ENCODE measurements at regions not wholly inside any gene's neighbourhood (a gene's known extent, or its start where the extent isn't known, plus 50 kb on each side); places are given as distances from the start of the nearest gene placed in this dataset.
"Not testable (repeated sequence)": the region's sequence is repeated elsewhere in the genome, so short reads cannot be mapped to it uniquely, and the experiment has no call there.

GRCh38 chr6:28800647-28801046 lies 123.1 kb downstream of the TRIM27 start:
- H3K4me1 ChIP-seq (ENCODE audit: control insufficient read depth in 1 of 2, insufficient read depth in 2 of 2, low read length in 2 of 2); H3K9me3 ChIP-seq (ENCODE audit: control insufficient read depth, low read length); H3K4me3 ChIP-seq (ENCODE audit: low read length in 2 of 2); H3K27ac ChIP-seq (ENCODE audit: low read depth in 1 of 2, low read length in 2 of 2); H3K36me3 ChIP-seq (ENCODE audit: control insufficient read depth in 1 of 2, insufficient read depth in 2 of 2, low read length in 1 of 2); ATAC-seq (ENCODE audit: low FRiP score); intact Hi-C loops (cut with DNase I); DNase-seq; H3K27me3 ChIP-seq (ENCODE audit: control insufficient read depth in 1 of 2, insufficient read depth in 2 of 2, low read length in 1 of 2): not testable (repeated sequence)
- WGBS, 2 donors: 77 to 87% methylated on average over 4 of the region's 4 CpGs

- H3K36me3 ChIP-seq (ENCODE audit: control insufficient read depth in 1 of 2, insufficient read depth in 2 of 2, low read length in 1 of 2): no peaks in the 10 kb centered on the region
- no peaks in the 10 kb centered on the region for H3K4me1 ChIP-seq (ENCODE audit: control insufficient read depth in 1 of 2, insufficient read depth in 2 of 2, low read length in 2 of 2)
- ATAC-seq (ENCODE audit: low FRiP score) (no peak), DNase-seq (no peak)
- intact Hi-C loops (cut with DNase I): no loop called here
- H3K27ac ChIP-seq (ENCODE audit: low read depth in 1 of 2, low read length in 2 of 2): no peak overlapping the region
- no peak overlapping the region for H3K4me3 ChIP-seq (ENCODE audit: low read length in 2 of 2)
- WGBS, 2 donors: 26 to 29% methylated on average over 25 of the region's 25 CpGs
- H3K27me3 ChIP-seq (ENCODE audit: control insufficient read depth in 1 of 2, insufficient read depth in 2 of 2, low read length in 1 of 2): no peaks in the 10 kb centered on the region
- peaks cover 1% of the 10 kb centered on the region for H3K9me3 ChIP-seq (ENCODE audit: control insufficient read depth, low read length)
These were observed 121.1 kb downstream of the TRIM27 start for GRCh38 chr6:28802417-28803336.

- H3K27ac ChIP-seq (ENCODE audit: low read depth in 1 of 2, low read length in 2 of 2): no peak overlapping the region
- H3K4me3 ChIP-seq (ENCODE audit: low read length in 2 of 2): no peak overlapping the region
- no peak for ATAC-seq (ENCODE audit: low FRiP score)
- no peak for DNase-seq
- no peaks in the 10 kb centered on the region for H3K4me1 ChIP-seq (ENCODE audit: control insufficient read depth in 1 of 2, insufficient read depth in 2 of 2, low read length in 2 of 2)
- peaks cover 1% of the 10 kb centered on the region for H3K9me3 ChIP-seq (ENCODE audit: control insufficient read depth, low read length)
- 4 to 6% methylated on average over 8 of the region's 8 CpGs for WGBS, 2 donors
- no peaks in the 10 kb centered on the region for H3K27me3 ChIP-seq (ENCODE audit: control insufficient read depth in 1 of 2, insufficient read depth in 2 of 2, low read length in 1 of 2)
- intact Hi-C loops (cut with DNase I): no loop called here
- H3K36me3 ChIP-seq (ENCODE audit: control insufficient read depth in 1 of 2, insufficient read depth in 2 of 2, low read length in 1 of 2): no peaks in the 10 kb centered on the region
These were observed 120.5 kb downstream of the TRIM27 start for GRCh38 chr6:28803337-28803709.

GRCh38 chr6:28807682-28808280 lies 116.0 kb downstream of the TRIM27 start:
- Histone ChIP-seq H3K27me3 (ENCODE audit: control insufficient read depth in 1 of 2, insufficient read depth in 2 of 2, low read length in 1 of 2) (peaks cover 0 to 2% of the 10 kb centered on the region in 2 donors), H3K9me3 (ENCODE audit: control insufficient read depth, low read length) (peaks cover 2% of the 10 kb centered on the region), H3K36me3 (ENCODE audit: control insufficient read depth in 1 of 2, insufficient read depth in 2 of 2, low read length in 1 of 2) (no peaks in the 10 kb centered on the region), H3K4me3 (ENCODE audit: low read length in 2 of 2) (no peak overlapping the region), H3K4me1 (ENCODE audit: control insufficient read depth in 1 of 2, insufficient read depth in 2 of 2, low read length in 2 of 2) (no peaks in the 10 kb centered on the region), H3K27ac (ENCODE audit: low read depth in 1 of 2, low read length in 2 of 2) (no peak overlapping the region)
- no peak for DNase-seq
- WGBS, 2 donors: 6 to 8% methylated on average over 12 of the region's 12 CpGs
- intact Hi-C loops (cut with DNase I): no loop called here
- no peak for ATAC-seq (ENCODE audit: low FRiP score)

GRCh38 chr6:28808383-28808782 lies 115.4 kb downstream of the TRIM27 start:
- H3K4me1 ChIP-seq (ENCODE audit: control insufficient read depth in 1 of 2, insufficient read depth in 2 of 2, low read length in 2 of 2): no peaks in the 10 kb centered on the region
- ATAC-seq (ENCODE audit: low FRiP score) (no peak), DNase-seq (no peak)
- H3K27me3 ChIP-seq (ENCODE audit: control insufficient read depth in 1 of 2, insufficient read depth in 2 of 2, low read length in 1 of 2): peaks cover 0 to 2% of the 10 kb centered on the region in 2 donors
- no peaks in the 10 kb centered on the region for H3K36me3 ChIP-seq (ENCODE audit: control insufficient read depth in 1 of 2, insufficient read depth in 2 of 2, low read length in 1 of 2)
- no peak overlapping the region for H3K27ac ChIP-seq (ENCODE audit: low read depth in 1 of 2, low read length in 2 of 2)
- H3K9me3 ChIP-seq (ENCODE audit: control insufficient read depth, low read length): peaks cover 2% of the 10 kb centered on the region
- intact Hi-C loops (cut with DNase I): no loop called here
- H3K4me3 ChIP-seq (ENCODE audit: low read length in 2 of 2): no peak overlapping the region
- WGBS, 2 donors: 6 to 14% methylated on average over 13 of the region's 13 CpGs

GRCh38 chr6:28809947-28810658 lies 113.7 kb downstream of the TRIM27 start:
- Histone ChIP-seq H3K4me3 (ENCODE audit: low read length in 2 of 2) (no peak overlapping the region), H3K27me3 (ENCODE audit: control insufficient read depth in 1 of 2, insufficient read depth in 2 of 2, low read length in 1 of 2) (peaks cover 0 to 2% of the 10 kb centered on the region in 2 donors), H3K36me3 (ENCODE audit: control insufficient read depth in 1 of 2, insufficient read depth in 2 of 2, low read length in 1 of 2) (no peaks in the 10 kb centered on the region), H3K27ac (ENCODE audit: low read depth in 1 of 2, low read length in 2 of 2) (no peak overlapping the region), H3K9me3 (ENCODE audit: control insufficient read depth, low read length) (peaks cover 2% of the 10 kb centered on the region), H3K4me1 (ENCODE audit: control insufficient read depth in 1 of 2, insufficient read depth in 2 of 2, low read length in 2 of 2) (no peaks in the 10 kb centered on the region)
- ATAC-seq (ENCODE audit: low FRiP score) (no peak), DNase-seq (no peak)
- 3 to 4% methylated on average over 33 of the region's 33 CpGs for WGBS, 2 donors
- intact Hi-C loops (cut with DNase I): no loop called here

- Histone ChIP-seq H3K4me3 (ENCODE audit: low read length in 2 of 2) (no peak overlapping the region), H3K4me1 (ENCODE audit: control insufficient read depth in 1 of 2, insufficient read depth in 2 of 2, low read length in 2 of 2) (no peaks in the 10 kb centered on the region), H3K27me3 (ENCODE audit: control insufficient read depth in 1 of 2, insufficient read depth in 2 of 2, low read length in 1 of 2) (peaks cover 0 to 2% of the 10 kb centered on the region in 2 donors), H3K27ac (ENCODE audit: low read depth in 1 of 2, low read length in 2 of 2) (no peak overlapping the region), H3K36me3 (ENCODE audit: control insufficient read depth in 1 of 2, insufficient read depth in 2 of 2, low read length in 1 of 2) (no peaks in the 10 kb centered on the region), H3K9me3 (ENCODE audit: control insufficient read depth, low read length) (peaks cover 2% of the 10 kb centered on the region)
- ATAC-seq (ENCODE audit: low FRiP score): no peak
- intact Hi-C loops (cut with DNase I): no loop called here
- no peak for DNase-seq
- 1 to 4% methylated on average over 14 of the region's 14 CpGs for WGBS, 2 donors
These were observed 113.1 kb downstream of the TRIM27 start for GRCh38 chr6:28810659-28811053.

- intact Hi-C loops (cut with DNase I): no loop called here
- 3% methylated on average over 7 of the region's 7 CpGs for WGBS, 2 donors
- peaks cover 0 to 2% of the 10 kb centered on the region in 2 donors for H3K27me3 ChIP-seq (ENCODE audit: control insufficient read depth in 1 of 2, insufficient read depth in 2 of 2, low read length in 1 of 2)
- no peak overlapping the region for H3K27ac ChIP-seq (ENCODE audit: low read depth in 1 of 2, low read length in 2 of 2)
- H3K9me3 ChIP-seq (ENCODE audit: control insufficient read depth, low read length): peaks cover 2% of the 10 kb centered on the region
- DNase-seq (no peak), ATAC-seq (ENCODE audit: low FRiP score) (no peak)
- no peak overlapping the region for H3K4me3 ChIP-seq (ENCODE audit: low read length in 2 of 2)
- no peaks in the 10 kb centered on the region for H3K4me1 ChIP-seq (ENCODE audit: control insufficient read depth in 1 of 2, insufficient read depth in 2 of 2, low read length in 2 of 2)
- no peaks in the 10 kb centered on the region for H3K36me3 ChIP-seq (ENCODE audit: control insufficient read depth in 1 of 2, insufficient read depth in 2 of 2, low read length in 1 of 2)
These were observed 111.9 kb downstream of the TRIM27 start for GRCh38 chr6:28811873-28812272.
